Tibial artery (tissue), 4 donors: ENCODE measurements at regions not wholly inside any gene's neighbourhood (a gene's known extent, or its start where the extent isn't known, plus 50 kb on each side); places are given as distances from the start of the nearest gene placed in this dataset.

Experiments used
- DNase-seq, 2 donors: peaks; one replicate each; pipeline ENCODE4 v3.0.0-alpha.2; 2019
- H3K27ac ChIP-seq, 2 donors: fragments of 200-600 bp; sonication (generic) in 1 of 2; 1 replicate in 1 of 2; 2 replicates in 1 of 2; pipeline ENCODE4 v1.5.1; 2018 to 2019; ENCODE audit warnings: mild to moderate bottlenecking in 1 of 2
- H3K27me3 ChIP-seq, 2 donors: fragments of 200-600 bp; sonication (generic) in 1 of 2; one replicate each; pipeline versions ENCODE4 v1.5.1 to v1.6.0; 2016 to 2019
- H3K36me3 ChIP-seq, 3 donors: fragments of 200-600 bp; sonication (generic) in 2 of 3; one replicate each; pipeline ENCODE4 v1.5.1; 2016 to 2019; ENCODE audit warnings: mild to moderate bottlenecking in 2 of 3
- H3K4me1 ChIP-seq, 4 donors: fragments of 200-600 bp; sonication (generic) in 2 of 4; 1 replicate in 3 of 4; 2 replicates in 1 of 4; pipeline ENCODE4 v1.5.1; 2016 to 2019
- H3K4me3 ChIP-seq, 2 donors: fragments of 200-600 bp; sonication (generic) in 1 of 2; 1 replicate in 1 of 2; 2 replicates in 1 of 2; pipeline ENCODE4 v1.5.1; 2018 to 2019; ENCODE audit warnings: mild to moderate bottlenecking in 2 of 2
- H3K9me3 ChIP-seq, 3 donors: fragments of 200-600 bp; sonication (generic) in 1 of 3; one replicate each; pipeline ENCODE4 v1.5.1; 2016 to 2019
- intact Hi-C: fragments of 100-400 bp; cut with DNase I; formaldehyde crosslinking; loops from one replicate; pipeline ENCODE4 v1.15.0; 2023; ENCODE audit warnings: low total_unique reads
- TF ChIP-seq, protein P1 (sequence below), 2 experiments: fragments of 200-600 bp in 1 of 2; fragments of 450-650 bp in 1 of 2; IDR thresholded peaks; one replicate each; pipeline ENCODE4 v1.5.1; 2017 to 2019; ENCODE audit warnings: antibody characterized with exemption in 2 of 2, mild to moderate bottlenecking in 1 of 2, moderate library complexity in 1 of 2

- no peaks in the 10 kb centered on the region for H3K4me1 ChIP-seq
- H3K27me3 ChIP-seq = no peaks in the 10 kb centered on the region
- TF ChIP-seq, protein P1, sequence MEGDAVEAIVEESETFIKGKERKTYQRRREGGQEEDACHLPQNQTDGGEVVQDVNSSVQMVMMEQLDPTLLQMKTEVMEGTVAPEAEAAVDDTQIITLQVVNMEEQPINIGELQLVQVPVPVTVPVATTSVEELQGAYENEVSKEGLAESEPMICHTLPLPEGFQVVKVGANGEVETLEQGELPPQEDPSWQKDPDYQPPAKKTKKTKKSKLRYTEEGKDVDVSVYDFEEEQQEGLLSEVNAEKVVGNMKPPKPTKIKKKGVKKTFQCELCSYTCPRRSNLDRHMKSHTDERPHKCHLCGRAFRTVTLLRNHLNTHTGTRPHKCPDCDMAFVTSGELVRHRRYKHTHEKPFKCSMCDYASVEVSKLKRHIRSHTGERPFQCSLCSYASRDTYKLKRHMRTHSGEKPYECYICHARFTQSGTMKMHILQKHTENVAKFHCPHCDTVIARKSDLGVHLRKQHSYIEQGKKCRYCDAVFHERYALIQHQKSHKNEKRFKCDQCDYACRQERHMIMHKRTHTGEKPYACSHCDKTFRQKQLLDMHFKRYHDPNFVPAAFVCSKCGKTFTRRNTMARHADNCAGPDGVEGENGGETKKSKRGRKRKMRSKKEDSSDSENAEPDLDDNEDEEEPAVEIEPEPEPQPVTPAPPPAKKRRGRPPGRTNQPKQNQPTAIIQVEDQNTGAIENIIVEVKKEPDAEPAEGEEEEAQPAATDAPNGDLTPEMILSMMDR (IDR thresholded peaks at IDR 0.05) = no peak
- no peaks in the 10 kb centered on the region for H3K36me3 ChIP-seq
- intact Hi-C loops = no loop called here
- H3K27ac ChIP-seq = no peak overlapping the region
- no peaks in the 10 kb centered on the region for H3K9me3 ChIP-seq
- DNase-seq = no peak
- no peak overlapping the region for H3K4me3 ChIP-seq
Observed at GRCh38 chr18:51879329-51879728, 460.7 kb upstream of the DCC start.

- Histone ChIP-seq H3K27ac (no peak overlapping the region), H3K4me3 (no peak overlapping the region), H3K27me3 (no peaks in the 10 kb centered on the region), H3K4me1 (no peaks in the 10 kb centered on the region), H3K9me3 (no peaks in the 10 kb centered on the region), H3K36me3 (no peaks in the 10 kb centered on the region)
- intact Hi-C loops = no loop called here
- DNase-seq = no peak
- TF ChIP-seq, protein P1 (IDR thresholded peaks at IDR 0.05) = no peak
Observed at GRCh38 chr18:51881394-51881793, 458.6 kb upstream of the DCC start.

DNA sequence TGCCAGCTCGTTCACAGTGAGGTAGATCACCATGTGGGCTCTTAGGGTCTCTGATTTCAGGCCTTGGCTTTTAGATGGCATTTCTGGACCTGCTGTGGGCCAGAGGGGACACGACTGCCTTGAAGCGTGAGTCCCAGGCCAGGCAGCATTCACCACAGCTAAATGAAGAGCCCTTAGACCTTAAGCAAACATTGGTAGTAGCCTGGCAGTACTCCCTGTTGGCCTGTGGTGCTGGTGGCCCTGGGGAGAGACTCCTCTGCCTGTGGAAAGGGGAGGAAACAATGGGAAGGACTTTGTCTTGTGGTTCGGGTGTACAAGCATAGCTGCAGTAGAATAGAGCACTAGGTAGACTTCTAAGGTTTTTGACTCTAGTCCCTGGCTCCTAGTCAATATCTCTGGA is 456.0 kb upstream of the DCC start:
- Histone ChIP-seq H3K4me3 (no peak overlapping the region), H3K9me3 (no peaks in the 10 kb centered on the region), H3K4me1 (no peaks in the 10 kb centered on the region), H3K27ac (no peak overlapping the region), H3K36me3 (no peaks in the 10 kb centered on the region), H3K27me3 (no peaks in the 10 kb centered on the region)
- intact Hi-C loops = no loop called here
- TF ChIP-seq, protein P1 (IDR thresholded peaks at IDR 0.05) = no peak
- no peak for DNase-seq

DNA sequence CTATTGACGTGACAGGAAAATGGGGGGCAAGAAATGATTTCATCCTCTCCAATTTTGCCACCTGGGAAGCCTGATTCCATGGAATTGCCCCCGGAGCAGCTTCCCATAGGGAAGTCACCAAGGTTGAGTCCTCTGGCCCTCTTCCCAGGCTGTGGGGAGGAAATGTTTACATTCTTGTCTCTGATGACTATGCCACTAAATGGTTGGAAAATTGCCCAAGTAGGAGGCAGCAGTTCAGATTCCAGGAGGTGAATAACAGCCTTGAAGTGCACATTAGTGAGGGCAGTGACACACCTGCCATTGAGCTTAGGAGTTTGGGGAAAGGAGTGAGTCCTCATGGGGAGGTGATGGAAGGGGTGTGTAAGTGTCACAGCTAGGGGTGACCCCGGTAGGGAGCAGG is 449.2 kb upstream of the DCC start:
- no peak overlapping the region for H3K4me3 ChIP-seq
- intact Hi-C loops = no loop called here
- H3K27ac ChIP-seq = no peak overlapping the region
- no peaks in the 10 kb centered on the region for H3K27me3 ChIP-seq
- no peak for DNase-seq
- no peaks in the 10 kb centered on the region for H3K36me3 ChIP-seq
- H3K4me1 ChIP-seq = no peaks in the 10 kb centered on the region
- TF ChIP-seq, protein P1 (IDR thresholded peaks at IDR 0.05) = no peak
- no peaks in the 10 kb centered on the region for H3K9me3 ChIP-seq

GRCh38 chr18:51891876-51892275 is 448.1 kb upstream of the DCC start:
- H3K4me3 ChIP-seq = no peak overlapping the region
- H3K36me3 ChIP-seq = no peaks in the 10 kb centered on the region
- no peaks in the 10 kb centered on the region for H3K9me3 ChIP-seq
- H3K4me1 ChIP-seq = no peaks in the 10 kb centered on the region
- TF ChIP-seq, protein P1 (IDR thresholded peaks at IDR 0.05) = no peak
- H3K27me3 ChIP-seq = no peaks in the 10 kb centered on the region
- H3K27ac ChIP-seq = no peak overlapping the region
- no peak for DNase-seq
- intact Hi-C loops = no loop called here

DNA sequence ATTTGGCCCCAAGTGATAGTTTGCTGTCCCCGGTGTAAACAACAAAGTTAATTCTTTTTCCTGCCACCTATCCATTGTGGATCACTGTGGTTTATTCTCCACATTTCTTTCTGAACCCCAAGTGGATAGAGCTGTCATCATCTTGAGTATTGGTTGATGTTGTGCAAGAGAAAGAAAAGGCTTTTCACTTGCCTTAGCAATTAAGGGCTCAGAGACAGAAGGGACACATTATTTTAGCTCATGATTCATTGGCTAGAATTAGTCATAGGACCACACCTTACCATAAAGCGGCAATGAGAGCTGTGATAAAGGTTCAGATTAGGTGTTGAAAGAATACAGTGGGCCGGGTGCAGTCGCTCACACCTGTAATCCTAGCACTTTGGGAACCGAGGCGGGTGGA is 442.1 kb upstream of the DCC start:
- no peak overlapping the region for H3K4me3 ChIP-seq
- H3K27ac ChIP-seq = no peak overlapping the region
- H3K9me3 ChIP-seq = no peaks in the 10 kb centered on the region
- H3K4me1 ChIP-seq = no peaks in the 10 kb centered on the region
- H3K27me3 ChIP-seq = no peaks in the 10 kb centered on the region
- no peak for DNase-seq
- no peaks in the 10 kb centered on the region for H3K36me3 ChIP-seq
- intact Hi-C loops = no loop called here
- TF ChIP-seq, protein P1 (IDR thresholded peaks at IDR 0.05) = no peak
